ENCODE measurements at regions not wholly inside any gene's neighbourhood (a gene's known extent, or its start where the extent isn't known, plus 50 kb on each side); places are given as distances from the start of the nearest gene placed in this dataset.
"Not testable (repeated sequence)": the region's sequence is repeated elsewhere in the genome, so short reads cannot be mapped to it uniquely, and the experiment has no call there.

- no peak for DNase-seq
These were observed 506.2 kb upstream of the IL12A start for GRCh38 chr3:159482241-159482993.

- no peak for DNase-seq
These were observed 505.7 kb upstream of the IL12A start for GRCh38 chr3:159482994-159483367.

- DNase-seq = no peak
These were observed 502.1 kb upstream of the IL12A start for GRCh38 chr3:159486580-159486979.

- DNase-seq = no peak
These were observed 501.3 kb upstream of the IL12A start for GRCh38 chr3:159487304-159487703.

GRCh38 chr3:159488602-159489001, 500.0 kb upstream of the IL12A start:
- DNase-seq = peak; percentile 26

DNA sequence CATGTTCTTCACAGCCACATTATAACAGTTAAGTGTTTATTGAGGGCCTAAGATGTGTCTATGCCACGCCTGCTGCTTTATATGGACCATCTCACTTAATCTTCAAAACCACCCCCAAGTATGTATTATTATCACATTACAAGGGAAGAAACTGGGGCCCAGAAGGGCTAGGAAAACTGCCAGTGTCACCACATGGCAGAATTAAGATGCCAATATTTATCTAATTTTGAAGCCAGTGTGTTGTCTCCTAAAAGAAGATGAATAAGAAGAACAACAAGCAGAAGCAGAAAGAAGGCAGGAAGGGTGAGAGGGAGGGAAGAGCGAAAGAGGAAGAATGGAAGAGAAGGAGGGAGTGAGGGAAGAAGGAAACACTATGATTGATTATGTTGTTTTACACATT, 491.3 kb upstream of the IL12A start:
- no peak for DNase-seq

DNA sequence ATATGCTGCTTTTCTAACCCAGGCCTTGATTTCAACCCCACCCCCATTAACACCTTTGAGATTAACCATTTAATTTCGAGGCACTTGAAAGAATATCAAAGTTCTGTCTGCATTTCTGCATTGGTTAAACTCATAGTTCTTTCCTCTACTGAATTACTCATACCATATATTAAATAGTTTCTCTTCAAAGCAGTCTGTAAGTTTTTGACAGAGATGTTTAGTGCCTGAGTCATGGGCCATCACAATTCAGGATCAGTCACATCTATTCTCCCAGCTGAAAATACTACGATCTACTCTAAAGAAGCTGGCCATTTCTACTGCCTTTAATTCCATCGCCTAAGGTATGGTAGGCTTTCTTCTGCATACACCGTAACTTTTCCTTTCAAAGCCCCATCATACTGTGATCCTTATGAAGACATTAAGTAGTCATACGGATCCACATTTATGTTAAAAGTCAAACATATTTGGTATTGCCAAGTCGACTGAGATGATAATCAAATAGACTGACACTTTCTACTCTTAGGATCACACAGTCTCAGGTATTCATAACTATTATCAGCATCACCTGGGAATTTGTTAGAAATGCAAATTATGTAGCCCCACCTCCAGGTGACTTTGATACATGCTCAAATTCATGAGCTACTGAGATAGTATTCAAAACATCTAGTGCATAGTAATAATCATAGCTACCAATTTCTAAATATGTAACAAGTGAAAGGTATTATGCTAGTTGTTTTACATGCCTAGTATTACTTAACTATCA, 489.4 kb upstream of the IL12A start:
- no peak for DNase-seq

- DNase-seq = no peak
These were observed 487.6 kb upstream of the IL12A start for GRCh38 chr3:159501029-159501428.

- no peak for DNase-seq
These were observed 485.6 kb upstream of the IL12A start for GRCh38 chr3:159502986-159503385.

- not testable (repeated sequence) for DNase-seq
These were observed 477.6 kb upstream of the IL12A start for GRCh38 chr3:159510988-159511387.

DNA sequence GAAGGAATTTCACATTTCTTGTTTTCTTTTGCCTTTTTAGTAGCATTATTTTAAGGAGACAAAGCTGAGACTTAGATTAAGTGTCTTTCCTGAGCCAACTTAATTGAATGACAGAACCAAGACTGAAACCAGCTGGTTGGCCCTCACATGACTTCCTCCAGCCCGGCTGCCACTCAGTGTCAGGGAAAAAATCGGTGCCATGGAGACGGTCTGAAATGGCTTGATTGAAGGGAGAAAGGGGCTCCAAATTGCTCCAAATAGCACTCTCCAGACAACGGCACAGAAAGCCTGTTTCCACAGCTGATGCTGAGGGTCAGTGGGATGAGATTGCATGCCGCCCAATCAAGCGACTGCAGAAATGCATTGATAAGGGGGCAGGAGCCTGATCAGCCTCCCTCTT, 475.2 kb upstream of the IL12A start:
- no peak for DNase-seq

- no peak for DNase-seq
These were observed 474.7 kb upstream of the IL12A start for GRCh38 chr3:159513867-159514380.

- no peak for DNase-seq
These were observed 471.5 kb upstream of the IL12A start for GRCh38 chr3:159517105-159517504.

DNA sequence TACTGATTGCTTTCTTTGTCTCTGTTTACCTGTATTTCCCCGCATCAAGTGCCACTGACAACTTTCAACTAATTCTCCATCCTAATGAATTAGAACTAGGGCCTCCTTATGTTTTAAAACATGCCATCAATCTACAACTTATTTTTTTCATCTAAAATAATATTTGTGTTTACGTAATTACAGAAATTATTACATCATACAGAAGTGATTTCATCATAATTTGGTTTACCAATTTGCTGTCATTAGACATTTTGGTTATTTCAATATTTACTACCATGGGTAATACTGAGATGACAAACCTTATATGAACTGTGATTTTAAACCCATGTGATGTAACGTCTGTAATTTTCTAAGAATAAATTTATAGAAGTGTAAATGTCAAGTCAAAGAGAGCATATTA, 468.0 kb upstream of the IL12A start:
- no peak for DNase-seq

DNA sequence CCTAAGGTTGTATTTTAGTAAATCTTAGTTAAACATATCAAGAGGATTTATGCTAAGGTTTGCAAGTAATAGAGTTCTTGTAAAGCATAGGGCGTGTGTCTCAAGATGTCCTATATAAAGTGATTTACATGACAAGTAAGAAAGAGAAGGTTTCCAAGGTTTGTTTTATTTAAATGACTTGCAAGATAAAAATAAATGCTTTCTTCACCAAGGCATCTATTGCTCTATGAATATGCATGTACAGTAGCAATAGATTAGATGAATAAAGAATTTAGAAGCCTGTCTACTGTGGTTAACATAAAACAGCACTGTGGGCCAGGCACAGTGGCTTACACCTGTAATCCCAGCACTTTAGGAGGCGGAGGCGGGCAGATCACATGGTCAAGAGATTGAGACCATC, 466.4 kb upstream of the IL12A start:
- no peak for DNase-seq

- no peak for DNase-seq
These were observed 460.3 kb upstream of the IL12A start for GRCh38 chr3:159528251-159528895.

- DNase-seq = no peak
These were observed 456.1 kb upstream of the IL12A start for GRCh38 chr3:159532577-159532976.

- no peak for DNase-seq
These were observed 454.1 kb upstream of the IL12A start for GRCh38 chr3:159534496-159534895.

DNA sequence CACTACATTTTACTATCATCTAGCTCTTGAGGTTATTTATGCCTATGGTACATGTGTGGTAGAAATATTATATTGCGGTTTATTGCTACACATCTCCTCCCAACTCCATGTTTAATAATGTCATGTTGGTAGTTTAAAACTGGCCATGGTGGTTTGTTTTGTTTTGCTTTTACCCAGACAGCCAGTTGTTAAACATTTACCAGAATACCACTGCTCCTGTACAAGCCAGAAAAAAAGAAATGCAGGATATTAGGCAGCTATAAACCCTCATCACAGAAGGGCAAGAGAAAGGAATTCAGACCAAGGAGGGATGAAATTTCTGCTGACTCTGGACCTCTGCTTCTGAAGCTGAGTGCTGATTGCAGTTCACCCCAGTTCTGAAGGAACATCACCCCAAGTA, 451.8 kb upstream of the IL12A start:
- DNase-seq = no peak

DNA sequence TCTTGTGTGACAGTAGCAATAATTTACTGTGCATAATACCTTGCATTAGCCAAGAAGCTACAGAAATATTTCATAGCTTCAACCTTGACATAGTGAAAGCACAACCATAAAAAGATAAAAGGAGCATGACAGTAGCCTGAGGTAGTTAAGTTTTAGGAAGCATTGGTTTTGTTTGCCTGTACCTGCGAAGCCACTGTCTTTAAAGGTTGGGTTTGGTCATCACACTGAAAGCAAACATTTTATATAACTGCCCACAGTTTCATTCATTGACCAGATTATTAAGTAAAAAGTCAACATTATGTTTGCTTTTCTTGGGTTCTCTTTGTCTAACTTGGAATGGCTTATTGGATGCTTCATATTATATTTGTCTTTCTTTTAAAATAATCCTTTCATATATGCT, 450.1 kb upstream of the IL12A start:
- DNase-seq = no peak

DNA sequence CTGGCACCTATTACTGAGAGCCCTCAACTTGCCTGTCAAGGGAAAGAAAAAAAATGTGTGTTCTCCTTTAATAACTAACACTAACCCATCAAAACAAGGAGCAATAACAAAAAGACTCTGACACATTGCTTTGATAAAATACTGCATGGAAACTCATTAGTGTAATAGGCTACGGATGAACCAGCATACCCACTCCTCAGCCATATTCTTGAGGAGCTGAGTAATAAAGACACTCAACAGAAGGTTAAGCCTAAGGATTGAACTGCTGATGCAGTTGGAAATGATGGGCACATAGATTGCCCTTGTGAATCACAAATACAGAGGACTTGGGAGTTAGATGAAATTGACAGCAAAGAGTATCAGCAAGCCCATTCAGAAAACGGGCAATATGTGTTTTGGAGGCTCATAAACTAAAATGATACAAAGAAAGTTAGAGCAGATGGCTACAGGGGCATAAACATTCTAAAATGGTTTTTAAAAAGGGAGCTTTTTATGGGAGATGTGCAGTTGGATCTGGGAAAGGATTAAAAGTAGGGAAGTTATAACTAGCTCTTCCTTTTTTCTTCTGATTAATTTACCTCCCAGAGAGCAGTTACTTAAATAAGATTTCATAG, 447.6 kb upstream of the IL12A start:
- no peak for DNase-seq

DNA sequence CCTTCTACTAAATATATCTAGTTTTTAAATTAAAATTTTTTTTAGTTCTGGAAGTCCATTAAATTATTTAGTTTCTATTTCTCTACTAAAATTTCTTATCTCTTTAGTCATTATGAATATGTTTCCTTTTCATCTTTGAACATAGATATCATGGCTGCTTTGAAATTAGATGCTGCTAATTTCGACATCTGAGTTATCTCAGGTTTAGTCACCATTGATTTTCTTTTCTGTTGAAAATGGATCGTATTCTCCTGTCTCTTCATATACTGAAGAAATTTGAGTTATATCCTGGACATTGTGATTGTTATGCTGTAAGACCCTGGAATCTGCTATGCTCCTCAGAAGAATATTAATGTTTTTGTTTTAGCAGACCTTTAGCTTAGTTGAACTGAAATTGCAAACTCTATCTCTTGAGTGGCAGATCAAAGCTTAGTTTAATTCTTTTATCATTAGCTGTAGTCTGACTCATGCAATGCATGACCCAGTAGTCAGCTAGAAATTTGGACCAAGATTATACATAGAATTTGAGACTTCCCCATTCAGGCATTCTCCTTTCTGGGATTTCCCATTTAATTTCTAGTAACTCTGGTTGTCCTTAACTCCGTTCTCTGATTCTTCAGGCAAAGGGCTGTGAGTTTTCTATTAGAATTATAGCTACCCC, 439.8 kb upstream of the IL12A start:
- no peak for DNase-seq

- no peak for DNase-seq
These were observed 433.4 kb upstream of the IL12A start for GRCh38 chr3:159555205-159555604.
